ENCODE measurements at regions not wholly inside any gene's neighbourhood (a gene's known extent, or its start where the extent isn't known, plus 50 kb on each side); places are given as distances from the start of the nearest gene placed in this dataset.

DNA sequence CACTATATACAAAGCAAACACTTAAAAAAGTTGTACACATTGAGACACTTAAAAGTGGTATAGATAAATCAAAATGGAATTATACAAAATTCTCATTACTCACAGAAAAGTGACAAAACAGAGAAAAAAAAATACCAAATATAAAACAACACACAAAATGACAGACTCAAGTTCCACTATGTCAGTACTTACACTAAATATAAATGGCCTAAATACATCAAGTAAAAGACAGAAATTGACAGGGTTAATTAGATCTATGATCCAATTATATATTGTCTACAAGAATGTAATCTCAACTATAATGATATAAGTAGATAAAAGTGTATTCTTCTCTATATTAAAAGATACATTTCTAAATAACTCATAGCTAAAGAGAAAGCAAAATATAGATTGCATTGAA is 401.6 kb upstream of the PFKP start:
- TF ChIP-seq, protein P1, sequence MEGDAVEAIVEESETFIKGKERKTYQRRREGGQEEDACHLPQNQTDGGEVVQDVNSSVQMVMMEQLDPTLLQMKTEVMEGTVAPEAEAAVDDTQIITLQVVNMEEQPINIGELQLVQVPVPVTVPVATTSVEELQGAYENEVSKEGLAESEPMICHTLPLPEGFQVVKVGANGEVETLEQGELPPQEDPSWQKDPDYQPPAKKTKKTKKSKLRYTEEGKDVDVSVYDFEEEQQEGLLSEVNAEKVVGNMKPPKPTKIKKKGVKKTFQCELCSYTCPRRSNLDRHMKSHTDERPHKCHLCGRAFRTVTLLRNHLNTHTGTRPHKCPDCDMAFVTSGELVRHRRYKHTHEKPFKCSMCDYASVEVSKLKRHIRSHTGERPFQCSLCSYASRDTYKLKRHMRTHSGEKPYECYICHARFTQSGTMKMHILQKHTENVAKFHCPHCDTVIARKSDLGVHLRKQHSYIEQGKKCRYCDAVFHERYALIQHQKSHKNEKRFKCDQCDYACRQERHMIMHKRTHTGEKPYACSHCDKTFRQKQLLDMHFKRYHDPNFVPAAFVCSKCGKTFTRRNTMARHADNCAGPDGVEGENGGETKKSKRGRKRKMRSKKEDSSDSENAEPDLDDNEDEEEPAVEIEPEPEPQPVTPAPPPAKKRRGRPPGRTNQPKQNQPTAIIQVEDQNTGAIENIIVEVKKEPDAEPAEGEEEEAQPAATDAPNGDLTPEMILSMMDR (conservative IDR thresholded peaks at IDR 0.05; ENCODE audit: low read depth, low read length): no peak
- TF ChIP-seq FOS (IDR thresholded peaks at IDR 0.05; ENCODE audit: low read depth, low read length) (no peak), MAZ (IDR thresholded peaks at IDR 0.05; ENCODE audit: borderline replicate concordance, low read depth, low read length) (no peak)
- TF ChIP-seq, protein P2, sequence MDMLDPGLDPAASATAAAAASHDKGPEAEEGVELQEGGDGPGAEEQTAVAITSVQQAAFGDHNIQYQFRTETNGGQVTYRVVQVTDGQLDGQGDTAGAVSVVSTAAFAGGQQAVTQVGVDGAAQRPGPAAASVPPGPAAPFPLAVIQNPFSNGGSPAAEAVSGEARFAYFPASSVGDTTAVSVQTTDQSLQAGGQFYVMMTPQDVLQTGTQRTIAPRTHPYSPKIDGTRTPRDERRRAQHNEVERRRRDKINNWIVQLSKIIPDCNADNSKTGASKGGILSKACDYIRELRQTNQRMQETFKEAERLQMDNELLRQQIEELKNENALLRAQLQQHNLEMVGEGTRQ (IDR thresholded peaks at IDR 0.05; ENCODE audit: low read depth, low read length): no peak
